ENCODE measurements at regions not wholly inside any gene's neighbourhood (a gene's known extent, or its start where the extent isn't known, plus 50 kb on each side); places are given as distances from the start of the nearest gene placed in this dataset.

- Mint-ChIP-seq H3K36me3 (ENCODE audit: low read depth) (no peaks in the 10 kb centered on the region), H3K4me1 (no peaks in the 10 kb centered on the region), H3K27me3 (no peaks in the 10 kb centered on the region), H3K9me3 (no peaks in the 10 kb centered on the region), H3K4me3 (no peak overlapping the region), H3K27ac (no peak overlapping the region)
- DNase-seq = no peak
- ATAC-seq = no peak
Measured at GRCh38 chr12:60920841-60921495, 1325.1 kb downstream of the SLC16A7 start.

GRCh38 chr12:60921541-60921940 is 1325.7 kb downstream of the SLC16A7 start:
- no peaks in the 10 kb centered on the region for H3K9me3 Mint-ChIP-seq
- ATAC-seq (no peak), DNase-seq (no peak)
- H3K4me1 Mint-ChIP-seq = no peaks in the 10 kb centered on the region
- no peaks in the 10 kb centered on the region for H3K36me3 Mint-ChIP-seq (ENCODE audit: low read depth)
- H3K27me3 Mint-ChIP-seq = no peaks in the 10 kb centered on the region
- no peak overlapping the region for H3K4me3 Mint-ChIP-seq
- no peak overlapping the region for H3K27ac Mint-ChIP-seq

GRCh38 chr12:60926256-60926655 is 1330.4 kb downstream of the SLC16A7 start:
- ATAC-seq = no peak

GRCh38 chr12:60930151-60930550 is 1330.1 kb upstream of the USP15 start:
- ATAC-seq = no peak
- Mint-ChIP-seq H3K9me3 (peaks cover 27% of the 10 kb centered on the region), H3K4me3 (no peak overlapping the region), H3K36me3 (ENCODE audit: low read depth) (no peaks in the 10 kb centered on the region), H3K27me3 (no peaks in the 10 kb centered on the region), H3K4me1 (no peaks in the 10 kb centered on the region), H3K27ac (no peak overlapping the region)
- no peak for DNase-seq

More at GRCh38 chr12:60926256-60926655, 1330.4 kb downstream of the SLC16A7 start:
- H3K4me3 Mint-ChIP-seq = no peak overlapping the region
- H3K27me3 Mint-ChIP-seq = no peaks in the 10 kb centered on the region
- no peaks in the 10 kb centered on the region for H3K4me1 Mint-ChIP-seq
- H3K36me3 Mint-ChIP-seq (ENCODE audit: low read depth) = no peaks in the 10 kb centered on the region
- DNase-seq = no peak
- peaks cover 12% of the 10 kb centered on the region for H3K9me3 Mint-ChIP-seq
- no peak overlapping the region for H3K27ac Mint-ChIP-seq

- ATAC-seq = no peak
- H3K27ac Mint-ChIP-seq = no peak overlapping the region
- H3K4me3 Mint-ChIP-seq = no peak overlapping the region
- no peaks in the 10 kb centered on the region for H3K4me1 Mint-ChIP-seq
- peaks cover 20% of the 10 kb centered on the region for H3K9me3 Mint-ChIP-seq
- H3K27me3 Mint-ChIP-seq = no peaks in the 10 kb centered on the region
- DNase-seq = no peak
- no peaks in the 10 kb centered on the region for H3K36me3 Mint-ChIP-seq (ENCODE audit: low read depth)
Measured at GRCh38 chr12:60935981-60936761, 1324.0 kb upstream of the USP15 start.

- Mint-ChIP-seq H3K4me3 (no peak overlapping the region), H3K4me1 (no peaks in the 10 kb centered on the region), H3K36me3 (ENCODE audit: low read depth) (no peaks in the 10 kb centered on the region), H3K27ac (no peak overlapping the region), H3K27me3 (no peaks in the 10 kb centered on the region), H3K9me3 (no peaks in the 10 kb centered on the region)
- no peak for DNase-seq
- no peak for ATAC-seq
Measured at GRCh38 chr12:60947533-60947932, 1312.7 kb upstream of the USP15 start.

GRCh38 chr12:60967128-60967527 is 1293.1 kb upstream of the USP15 start:
- Mint-ChIP-seq H3K27me3 (no peaks in the 10 kb centered on the region), H3K9me3 (peaks cover 6% of the 10 kb centered on the region), H3K4me1 (no peaks in the 10 kb centered on the region), H3K4me3 (no peak overlapping the region), H3K27ac (no peak overlapping the region), H3K36me3 (ENCODE audit: low read depth) (no peaks in the 10 kb centered on the region)
- no peak for DNase-seq
- ATAC-seq = no peak

GRCh38 chr12:60977966-60978365 is 1282.2 kb upstream of the USP15 start:
- DNase-seq = no peak
- Mint-ChIP-seq H3K4me3 (no peak overlapping the region), H3K27me3 (no peaks in the 10 kb centered on the region), H3K4me1 (no peaks in the 10 kb centered on the region), H3K36me3 (ENCODE audit: low read depth) (no peaks in the 10 kb centered on the region), H3K9me3 (peaks cover 4% of the 10 kb centered on the region), H3K27ac (no peak overlapping the region)
- ATAC-seq = no peak

- DNase-seq = no peak
- no peaks in the 10 kb centered on the region for H3K4me1 Mint-ChIP-seq
- no peak overlapping the region for H3K4me3 Mint-ChIP-seq
- peaks cover 5% of the 10 kb centered on the region for H3K9me3 Mint-ChIP-seq
- no peaks in the 10 kb centered on the region for H3K27me3 Mint-ChIP-seq
- H3K36me3 Mint-ChIP-seq (ENCODE audit: low read depth) = no peaks in the 10 kb centered on the region
- no peak for ATAC-seq
- H3K27ac Mint-ChIP-seq = no peak overlapping the region
Measured at GRCh38 chr12:60980558-60980957, 1279.6 kb upstream of the USP15 start.

- no peaks in the 10 kb centered on the region for H3K27me3 Mint-ChIP-seq
- H3K9me3 Mint-ChIP-seq = peaks cover 7% of the 10 kb centered on the region
- no peaks in the 10 kb centered on the region for H3K36me3 Mint-ChIP-seq (ENCODE audit: low read depth)
- DNase-seq = no peak
- no peaks in the 10 kb centered on the region for H3K4me1 Mint-ChIP-seq
- no peak overlapping the region for H3K27ac Mint-ChIP-seq
- no peak for ATAC-seq
- H3K4me3 Mint-ChIP-seq = no peak overlapping the region
Measured at GRCh38 chr12:60981473-60981872, 1278.7 kb upstream of the USP15 start.

GRCh38 chr12:60992087-60992486 is 1268.1 kb upstream of the USP15 start:
- Mint-ChIP-seq H3K27ac (no peak overlapping the region), H3K4me3 (no peak overlapping the region)

GRCh38 chr12:60995256-60995825 is 1264.9 kb upstream of the USP15 start:
- no peak for DNase-seq
- H3K4me3 Mint-ChIP-seq = no peak overlapping the region
- no peaks in the 10 kb centered on the region for H3K27me3 Mint-ChIP-seq
- H3K27ac Mint-ChIP-seq = no peak overlapping the region
- peaks cover 6% of the 10 kb centered on the region for H3K9me3 Mint-ChIP-seq
- ATAC-seq = no peak
- H3K36me3 Mint-ChIP-seq (ENCODE audit: low read depth) = no peaks in the 10 kb centered on the region
- H3K4me1 Mint-ChIP-seq = no peaks in the 10 kb centered on the region

More at GRCh38 chr12:60992087-60992486, 1268.1 kb upstream of the USP15 start:
- no peak for ATAC-seq
- Mint-ChIP-seq H3K36me3 (ENCODE audit: low read depth) (no peaks in the 10 kb centered on the region), H3K4me1 (no peaks in the 10 kb centered on the region), H3K27me3 (no peaks in the 10 kb centered on the region), H3K9me3 (no peaks in the 10 kb centered on the region)
- DNase-seq = no peak

- H3K27ac Mint-ChIP-seq = no peak overlapping the region
- no peak overlapping the region for H3K4me3 Mint-ChIP-seq
- DNase-seq (no peak), ATAC-seq (no peak)
- H3K27me3 Mint-ChIP-seq = no peaks in the 10 kb centered on the region
- H3K9me3 Mint-ChIP-seq = peaks cover 6% of the 10 kb centered on the region
- H3K4me1 Mint-ChIP-seq = no peaks in the 10 kb centered on the region
- no peaks in the 10 kb centered on the region for H3K36me3 Mint-ChIP-seq (ENCODE audit: low read depth)
Measured at GRCh38 chr12:60997869-60998378, 1262.3 kb upstream of the USP15 start.

- Mint-ChIP-seq H3K27ac (no peak overlapping the region), H3K9me3 (peaks cover 8% of the 10 kb centered on the region), H3K4me1 (no peaks in the 10 kb centered on the region), H3K27me3 (no peaks in the 10 kb centered on the region), H3K4me3 (no peak overlapping the region), H3K36me3 (ENCODE audit: low read depth) (no peaks in the 10 kb centered on the region)
- no peak for ATAC-seq
- no peak for DNase-seq
Measured at GRCh38 chr12:61009192-61009591, 1251.0 kb upstream of the USP15 start.
